Ascending aorta (tissue), 2 donors: ENCODE measurements at regions not wholly inside any gene's neighbourhood (a gene's known extent, or its start where the extent isn't known, plus 50 kb on each side); places are given as distances from the start of the nearest gene placed in this dataset.

Experiments
- DNase-seq, 2 donors: peaks; one replicate each; pipeline ENCODE4 v3.0.0-alpha.2; 2019; ENCODE audit warnings: low spot score in 2 of 2
- H3K27ac ChIP-seq, 2 donors: fragments of 200-600 bp; sonication (generic); one replicate each; pipeline ENCODE4 v1.5.1; 2016 to 2017; ENCODE audit warnings: mild to moderate bottlenecking in 1 of 2
- H3K27me3 ChIP-seq: fragments of 200-600 bp; sonication (generic); one replicate; pipeline ENCODE4 v1.5.1; 2017
- H3K36me3 ChIP-seq, 2 donors: fragments of 200-600 bp; sonication (generic); one replicate each; pipeline ENCODE4 v1.5.1; 2016
- H3K4me1 ChIP-seq, 2 donors: fragments of 200-600 bp; sonication (generic); one replicate each; pipeline ENCODE4 v1.5.1; 2016 to 2017; ENCODE audit warnings: mild to moderate bottlenecking in 1 of 2
- H3K4me3 ChIP-seq, 2 donors: fragments of 200-600 bp; sonication (generic); one replicate each; pipeline ENCODE4 v1.5.1; 2016 to 2017; ENCODE audit warnings: mild to moderate bottlenecking in 1 of 2
- H3K9me3 ChIP-seq, 2 donors: fragments of 200-600 bp; sonication (generic); one replicate each; pipeline ENCODE4 v1.5.1; 2016
- intact Hi-C: fragments of 100-400 bp; cut with DNase I; formaldehyde crosslinking; loops from one replicate; pipeline ENCODE4 v1.15.1; 2023
- TF ChIP-seq, protein P1 (sequence below), 3 experiments: fragments of 200-600 bp in 2 of 3; fragments of 450-650 bp in 1 of 3; sonication (generic) in 2 of 3; IDR thresholded peaks; one replicate each; pipeline ENCODE4 v1.5.1; 2016 to 2019; ENCODE audit warnings: antibody characterized with exemption in 3 of 3, mild to moderate bottlenecking in 1 of 3, moderate library complexity in 1 of 3

DNA sequence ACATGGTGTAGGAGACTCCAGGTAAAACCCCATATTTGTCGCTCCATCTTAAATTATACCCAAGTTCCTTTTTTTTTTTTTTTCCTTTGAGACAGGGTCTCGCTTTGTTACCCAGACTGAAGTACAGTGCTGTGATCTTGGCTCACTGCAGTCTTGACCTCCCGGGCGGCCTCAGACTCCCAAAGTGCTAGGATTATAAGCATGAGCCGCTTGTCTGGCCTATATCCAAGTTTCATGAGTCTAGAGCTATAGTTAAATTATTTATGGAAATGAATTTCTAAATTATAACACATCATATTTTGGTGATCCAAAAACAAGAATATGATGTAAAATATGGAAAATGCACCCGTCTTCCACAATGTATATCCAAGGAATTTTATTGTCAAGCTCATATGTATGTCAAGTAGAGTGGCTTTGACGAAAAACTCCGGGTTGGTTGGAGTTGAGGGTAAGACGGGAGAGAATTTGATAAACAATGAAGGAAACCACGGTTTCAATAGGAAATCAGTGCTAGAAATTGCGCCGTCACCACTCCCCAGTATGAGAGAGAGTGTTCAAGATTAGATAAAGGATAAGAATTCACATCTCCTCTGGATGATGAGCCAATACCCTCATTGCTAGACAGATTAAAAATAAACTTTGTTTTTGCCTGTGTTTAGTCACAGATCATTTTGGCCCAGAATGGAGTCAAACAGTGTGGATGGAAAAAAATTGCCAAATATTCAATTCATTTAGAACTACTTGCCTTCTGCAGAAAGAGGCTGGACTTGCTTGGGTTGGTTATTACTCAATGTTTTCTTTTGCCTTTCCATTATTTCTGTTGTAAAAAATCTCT, 209.2 kb upstream of the NR2F2 start:
- H3K4me1 ChIP-seq, result peaks cover 0 to 2% of the 10 kb centered on the region in 2 donors

DNA sequence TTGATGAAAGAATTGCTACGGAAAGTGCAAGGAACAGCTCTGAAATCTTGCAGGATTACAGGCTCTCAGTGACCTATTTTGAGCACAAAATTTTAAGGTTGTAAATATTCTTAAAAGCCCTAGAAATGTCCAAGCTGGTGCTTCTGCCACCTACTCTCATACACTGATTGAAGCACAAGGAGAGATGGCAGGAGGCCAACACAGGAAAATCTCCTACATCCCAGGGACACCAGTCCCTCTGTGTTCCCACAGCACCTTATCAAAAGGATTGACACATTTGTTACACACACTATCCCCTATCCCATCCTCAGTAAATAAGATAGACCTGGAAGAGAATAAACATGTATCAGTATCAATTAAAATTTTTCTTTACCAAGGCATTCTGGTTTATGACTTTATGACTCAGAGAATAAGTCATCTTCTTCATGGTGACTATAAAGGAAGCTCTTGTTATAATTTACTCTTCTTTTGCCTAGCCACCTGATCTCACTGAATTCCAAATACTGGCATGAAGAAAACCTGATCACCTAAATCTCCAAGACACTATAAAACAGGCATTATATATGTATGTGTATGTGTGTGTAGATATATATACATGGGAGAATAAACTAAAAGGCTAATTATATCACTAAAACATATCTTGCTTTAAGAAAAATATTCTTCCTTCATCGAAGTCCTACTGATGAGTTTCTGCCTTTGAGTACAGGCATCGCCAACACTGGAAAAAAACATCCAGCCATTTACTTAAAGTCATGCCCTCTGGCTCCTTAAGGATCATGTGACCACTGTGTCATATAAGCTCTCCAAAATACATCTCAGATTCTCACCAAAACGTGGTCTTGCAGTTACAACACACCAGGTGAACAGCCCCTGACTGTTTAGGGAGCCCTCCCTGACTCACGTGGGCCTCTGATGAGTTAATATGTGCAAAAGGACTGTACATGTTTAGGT, 208.1 kb upstream of the NR2F2 start:
- Histone ChIP-seq H3K9me3 (no peaks in the 10 kb centered on the region), H3K4me3 (no peak overlapping the region), H3K27me3 (no peaks in the 10 kb centered on the region), H3K4me1 (peaks cover 0 to 2% of the 10 kb centered on the region in 2 donors), H3K27ac (no peak overlapping the region), H3K36me3 (no peaks in the 10 kb centered on the region)
- TF ChIP-seq, protein P1, sequence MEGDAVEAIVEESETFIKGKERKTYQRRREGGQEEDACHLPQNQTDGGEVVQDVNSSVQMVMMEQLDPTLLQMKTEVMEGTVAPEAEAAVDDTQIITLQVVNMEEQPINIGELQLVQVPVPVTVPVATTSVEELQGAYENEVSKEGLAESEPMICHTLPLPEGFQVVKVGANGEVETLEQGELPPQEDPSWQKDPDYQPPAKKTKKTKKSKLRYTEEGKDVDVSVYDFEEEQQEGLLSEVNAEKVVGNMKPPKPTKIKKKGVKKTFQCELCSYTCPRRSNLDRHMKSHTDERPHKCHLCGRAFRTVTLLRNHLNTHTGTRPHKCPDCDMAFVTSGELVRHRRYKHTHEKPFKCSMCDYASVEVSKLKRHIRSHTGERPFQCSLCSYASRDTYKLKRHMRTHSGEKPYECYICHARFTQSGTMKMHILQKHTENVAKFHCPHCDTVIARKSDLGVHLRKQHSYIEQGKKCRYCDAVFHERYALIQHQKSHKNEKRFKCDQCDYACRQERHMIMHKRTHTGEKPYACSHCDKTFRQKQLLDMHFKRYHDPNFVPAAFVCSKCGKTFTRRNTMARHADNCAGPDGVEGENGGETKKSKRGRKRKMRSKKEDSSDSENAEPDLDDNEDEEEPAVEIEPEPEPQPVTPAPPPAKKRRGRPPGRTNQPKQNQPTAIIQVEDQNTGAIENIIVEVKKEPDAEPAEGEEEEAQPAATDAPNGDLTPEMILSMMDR (IDR thresholded peaks at IDR 0.05), result no peak
- intact Hi-C loops, result no loop called here
- DNase-seq, result no peak

More for the DNA sequence above, 209.2 kb upstream of the NR2F2 start:
- H3K4me3 ChIP-seq, result no peak overlapping the region
- DNase-seq, result no peak
- no peaks in the 10 kb centered on the region for H3K9me3 ChIP-seq
- H3K27ac ChIP-seq, result no peak overlapping the region
- no peaks in the 10 kb centered on the region for H3K36me3 ChIP-seq
- no peaks in the 10 kb centered on the region for H3K27me3 ChIP-seq
- TF ChIP-seq, protein P1 (IDR thresholded peaks at IDR 0.05), result no peak
- intact Hi-C loops, result no loop called here

DNA sequence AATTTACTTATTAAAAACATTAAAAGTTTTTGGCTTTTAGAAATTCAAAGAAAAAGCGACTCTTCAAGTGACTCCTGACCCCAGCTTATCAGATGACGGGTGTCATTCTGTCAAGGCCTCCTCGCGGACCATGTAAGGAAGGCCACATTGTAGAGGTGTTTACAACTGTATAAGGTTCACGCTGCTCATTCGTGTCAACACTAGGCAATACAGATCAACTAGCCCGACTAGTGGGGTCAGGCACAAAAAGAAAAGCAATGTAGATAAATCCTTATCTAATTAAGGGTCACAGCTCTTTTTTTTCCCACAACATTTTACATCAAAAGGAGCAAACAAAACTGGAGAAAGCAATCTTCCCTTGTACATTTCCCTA, 207.5 kb upstream of the NR2F2 start:
- DNase-seq, result no peak
- H3K9me3 ChIP-seq, result no peaks in the 10 kb centered on the region
- TF ChIP-seq, protein P1 (IDR thresholded peaks at IDR 0.05), result no peak
- intact Hi-C loops, result no loop called here
- no peaks in the 10 kb centered on the region for H3K36me3 ChIP-seq
- peaks cover 0 to 2% of the 10 kb centered on the region in 2 donors for H3K4me1 ChIP-seq
- H3K27ac ChIP-seq, result no peak overlapping the region
- H3K27me3 ChIP-seq, result no peaks in the 10 kb centered on the region
- no peak overlapping the region for H3K4me3 ChIP-seq

DNA sequence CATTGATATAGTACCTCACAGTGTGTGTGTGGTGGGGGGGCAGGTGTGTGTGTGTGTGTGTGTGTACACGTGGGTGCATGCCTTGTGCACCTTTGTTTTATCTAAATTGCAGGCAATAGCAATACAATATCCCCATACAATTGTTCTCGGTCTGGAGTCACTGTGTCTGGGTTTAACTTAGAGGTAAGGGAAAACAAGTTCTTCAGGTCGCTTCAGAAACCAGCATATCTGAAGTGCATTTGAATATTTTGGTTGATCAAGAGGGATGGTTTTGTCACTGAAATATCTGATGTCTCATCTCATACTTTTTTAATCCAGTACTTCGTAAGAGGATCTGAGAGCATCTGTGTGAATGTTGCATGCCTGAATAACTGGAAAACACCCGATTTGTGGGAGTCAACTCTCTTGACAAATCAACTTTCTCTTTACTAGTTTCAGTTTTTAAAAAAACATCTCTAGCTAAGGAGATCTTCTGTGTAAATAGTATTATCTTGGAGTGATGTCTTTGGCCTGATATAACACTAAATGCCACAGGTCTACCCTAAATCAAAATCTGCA, 206.8 kb upstream of the NR2F2 start:
- Histone ChIP-seq H3K27me3 (no peaks in the 10 kb centered on the region), H3K9me3 (no peaks in the 10 kb centered on the region), H3K4me1 (peaks cover 0 to 2% of the 10 kb centered on the region in 2 donors), H3K27ac (no peak overlapping the region), H3K4me3 (no peak overlapping the region), H3K36me3 (no peaks in the 10 kb centered on the region)
- TF ChIP-seq, protein P1 (IDR thresholded peaks at IDR 0.05), result no peak
- intact Hi-C loops, result no loop called here
- no peak for DNase-seq

DNA sequence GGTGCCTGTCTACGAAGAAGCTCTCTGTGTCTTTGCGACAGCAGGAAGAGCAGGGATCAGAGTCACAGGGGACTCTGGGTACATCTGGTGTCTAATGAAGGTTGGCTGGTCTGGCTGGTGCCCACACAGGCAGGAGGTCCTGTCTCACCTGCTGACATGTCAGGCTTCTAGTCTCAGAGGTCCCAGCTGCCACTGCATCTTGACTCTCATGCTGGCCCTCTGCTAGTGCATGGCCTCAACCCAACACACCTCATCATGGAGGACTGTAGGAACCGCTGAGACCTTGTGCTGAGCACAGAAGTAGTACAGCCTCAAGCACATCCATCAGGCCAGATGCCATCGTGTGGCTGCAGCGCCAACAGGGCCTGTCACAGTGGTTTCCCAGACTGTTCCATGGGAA, 206.1 kb upstream of the NR2F2 start:
- no peak for DNase-seq
- intact Hi-C loops, result no loop called here
- Histone ChIP-seq H3K36me3 (no peaks in the 10 kb centered on the region), H3K4me1 (peaks cover 0 to 2% of the 10 kb centered on the region in 2 donors), H3K9me3 (no peaks in the 10 kb centered on the region), H3K27me3 (no peaks in the 10 kb centered on the region), H3K27ac (no peak overlapping the region), H3K4me3 (no peak overlapping the region)
- TF ChIP-seq, protein P1 (IDR thresholded peaks at IDR 0.05), result no peak
